ENCODE measurements at regions not wholly inside any gene's neighbourhood (a gene's known extent, or its start where the extent isn't known, plus 50 kb on each side); places are given as distances from the start of the nearest gene placed in this dataset.

DNA sequence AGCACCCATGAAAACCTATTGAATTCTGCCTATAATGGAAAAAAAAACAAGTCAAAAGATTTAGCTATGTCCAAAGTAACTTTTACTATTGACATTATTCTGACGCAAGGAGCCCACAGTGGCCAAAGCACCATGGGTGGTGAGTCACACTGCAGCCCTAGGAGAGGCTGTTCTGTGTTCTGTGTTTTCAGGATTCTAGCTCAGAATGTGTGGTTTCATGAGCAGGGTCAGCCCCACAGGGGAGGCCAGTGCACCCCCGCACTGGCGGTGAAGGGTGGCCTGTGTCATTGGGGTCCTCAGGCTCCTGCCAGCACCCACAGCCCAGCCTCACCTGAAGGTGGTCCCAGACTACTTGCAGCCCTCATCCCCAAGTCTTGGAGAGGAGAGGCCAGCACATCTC lies 112.2 kb downstream of the BRD1 start:
- TF ChIP-seq CTCF (IDR thresholded peaks at IDR 0.05 in 8 of 11, conservative IDR thresholded peaks at IDR 0.05 in 3 of 11) (no peak), POLR2AphosphoS5 (IDR thresholded peaks at IDR 0.05) (no peak), POLR2A (IDR thresholded peaks at IDR 0.05) (no peak)

All from spleen (tissue), 7 donors.